ENCODE measurements at regions not wholly inside any gene's neighbourhood (a gene's known extent, or its start where the extent isn't known, plus 50 kb on each side); places are given as distances from the start of the nearest gene placed in this dataset.

- WGBS (ENCODE audit: insufficient coverage, insufficient read length), result no CpG with 5 or more reads among the region's 2 CpGs
- Histone ChIP-seq H3K4me3 (ENCODE audit: low read length) (no peak overlapping the region), H3K36me3 (ENCODE audit: control insufficient read depth, insufficient read depth, low read length) (no peaks in the 10 kb centered on the region), H3K9me3 (ENCODE audit: control insufficient read depth, insufficient read depth, low read length) (no peaks in the 10 kb centered on the region), H3K27ac (ENCODE audit: low read length) (no peak overlapping the region), H3K27me3 (ENCODE audit: control insufficient read depth, insufficient read depth, low read length) (peaks cover 1% of the 10 kb centered on the region; the same call in 1 of the 2 replicates), H3K4me1 (ENCODE audit: control insufficient read depth, insufficient read depth, low read length) (no peaks in the 10 kb centered on the region)
- DNase-seq (ENCODE audit: low read depth, low spot score), result no peak
Measured at GRCh38 chr3:7934362-7934761, 567.3 kb upstream of the LMCD1 start.

- H3K36me3 ChIP-seq (ENCODE audit: control insufficient read depth, insufficient read depth, low read length), result no peaks in the 10 kb centered on the region
- H3K4me3 ChIP-seq (ENCODE audit: low read length), result no peak overlapping the region
- no peak for DNase-seq (ENCODE audit: low read depth, low spot score)
- H3K9me3 ChIP-seq (ENCODE audit: control insufficient read depth, insufficient read depth, low read length), result no peaks in the 10 kb centered on the region
- no peak overlapping the region for H3K27ac ChIP-seq (ENCODE audit: low read length)
- H3K4me1 ChIP-seq (ENCODE audit: control insufficient read depth, insufficient read depth, low read length), result no peaks in the 10 kb centered on the region
- H3K27me3 ChIP-seq (ENCODE audit: control insufficient read depth, insufficient read depth, low read length), result no peaks in the 10 kb centered on the region
Measured at GRCh38 chr3:7947930-7948329, 553.7 kb upstream of the LMCD1 start.

- no peak for DNase-seq (ENCODE audit: low read depth, low spot score)
- WGBS (ENCODE audit: insufficient coverage, insufficient read length), result no CpG with 5 or more reads among the region's 3 CpGs
- H3K27me3 ChIP-seq (ENCODE audit: control insufficient read depth, insufficient read depth, low read length), result no peaks in the 10 kb centered on the region
Measured at GRCh38 chr3:7950890-7951289, 550.7 kb upstream of the LMCD1 start.

GRCh38 chr3:7953449-7954014, 548.1 kb upstream of the LMCD1 start:
- no CpG with 5 or more reads among the region's 1 CpG for WGBS (ENCODE audit: insufficient coverage, insufficient read length)
- no peak overlapping the region for H3K27ac ChIP-seq (ENCODE audit: low read length)
- peak; percentile 4 for DNase-seq (ENCODE audit: low read depth, low spot score)

More at GRCh38 chr3:7950890-7951289, 550.7 kb upstream of the LMCD1 start:
- no peaks in the 10 kb centered on the region for H3K4me1 ChIP-seq (ENCODE audit: control insufficient read depth, insufficient read depth, low read length)
- H3K9me3 ChIP-seq (ENCODE audit: control insufficient read depth, insufficient read depth, low read length), result no peaks in the 10 kb centered on the region
- no peak overlapping the region for H3K27ac ChIP-seq (ENCODE audit: low read length)
- no peak overlapping the region for H3K4me3 ChIP-seq (ENCODE audit: low read length)
- H3K36me3 ChIP-seq (ENCODE audit: control insufficient read depth, insufficient read depth, low read length), result no peaks in the 10 kb centered on the region

GRCh38 chr3:7957024-7957423, 544.6 kb upstream of the LMCD1 start:
- Histone ChIP-seq H3K4me3 (ENCODE audit: low read length) (no peak overlapping the region), H3K27ac (ENCODE audit: low read length) (no peak overlapping the region), H3K9me3 (ENCODE audit: control insufficient read depth, insufficient read depth, low read length) (no peaks in the 10 kb centered on the region), H3K4me1 (ENCODE audit: control insufficient read depth, insufficient read depth, low read length) (no peaks in the 10 kb centered on the region), H3K36me3 (ENCODE audit: control insufficient read depth, insufficient read depth, low read length) (no peaks in the 10 kb centered on the region), H3K27me3 (ENCODE audit: control insufficient read depth, insufficient read depth, low read length) (no peaks in the 10 kb centered on the region)
- WGBS (ENCODE audit: insufficient coverage, insufficient read length), result no CpG with 5 or more reads among the region's 1 CpG
- no peak for DNase-seq (ENCODE audit: low read depth, low spot score)

More at GRCh38 chr3:7953449-7954014, 548.1 kb upstream of the LMCD1 start:
- Histone ChIP-seq H3K36me3 (ENCODE audit: control insufficient read depth, insufficient read depth, low read length) (no peaks in the 10 kb centered on the region), H3K27me3 (ENCODE audit: control insufficient read depth, insufficient read depth, low read length) (no peaks in the 10 kb centered on the region), H3K4me3 (ENCODE audit: low read length) (no peak overlapping the region), H3K9me3 (ENCODE audit: control insufficient read depth, insufficient read depth, low read length) (no peaks in the 10 kb centered on the region), H3K4me1 (ENCODE audit: control insufficient read depth, insufficient read depth, low read length) (no peaks in the 10 kb centered on the region)

GRCh38 chr3:7959094-7959493, 542.5 kb upstream of the LMCD1 start:
- no peaks in the 10 kb centered on the region for H3K36me3 ChIP-seq (ENCODE audit: control insufficient read depth, insufficient read depth, low read length)
- no peaks in the 10 kb centered on the region for H3K27me3 ChIP-seq (ENCODE audit: control insufficient read depth, insufficient read depth, low read length)
- no peaks in the 10 kb centered on the region for H3K4me1 ChIP-seq (ENCODE audit: control insufficient read depth, insufficient read depth, low read length)
- no peaks in the 10 kb centered on the region for H3K9me3 ChIP-seq (ENCODE audit: control insufficient read depth, insufficient read depth, low read length)
- WGBS (ENCODE audit: insufficient coverage, insufficient read length), result no CpG with 5 or more reads among the region's 15 CpGs
- H3K27ac ChIP-seq (ENCODE audit: low read length), result no peak overlapping the region
- no peak for DNase-seq (ENCODE audit: low read depth, low spot score)
- no peak overlapping the region for H3K4me3 ChIP-seq (ENCODE audit: low read length)

- DNase-seq (ENCODE audit: low read depth, low spot score), result no peak
- Histone ChIP-seq H3K27me3 (ENCODE audit: control insufficient read depth, insufficient read depth, low read length) (no peaks in the 10 kb centered on the region), H3K36me3 (ENCODE audit: control insufficient read depth, insufficient read depth, low read length) (no peaks in the 10 kb centered on the region), H3K4me3 (ENCODE audit: low read length) (no peak overlapping the region), H3K9me3 (ENCODE audit: control insufficient read depth, insufficient read depth, low read length) (no peaks in the 10 kb centered on the region), H3K27ac (ENCODE audit: low read length) (no peak overlapping the region), H3K4me1 (ENCODE audit: control insufficient read depth, insufficient read depth, low read length) (no peaks in the 10 kb centered on the region)
- WGBS (ENCODE audit: insufficient coverage, insufficient read length), result no CpG with 5 or more reads among the region's 4 CpGs
Measured at GRCh38 chr3:7960601-7961000, 541.0 kb upstream of the LMCD1 start.

- Histone ChIP-seq H3K9me3 (ENCODE audit: control insufficient read depth, insufficient read depth, low read length) (no peaks in the 10 kb centered on the region), H3K36me3 (ENCODE audit: control insufficient read depth, insufficient read depth, low read length) (no peaks in the 10 kb centered on the region), H3K27ac (ENCODE audit: low read length) (no peak overlapping the region), H3K4me1 (ENCODE audit: control insufficient read depth, insufficient read depth, low read length) (no peaks in the 10 kb centered on the region), H3K4me3 (ENCODE audit: low read length) (no peak overlapping the region), H3K27me3 (ENCODE audit: control insufficient read depth, insufficient read depth, low read length) (no peaks in the 10 kb centered on the region)
- no peak for DNase-seq (ENCODE audit: low read depth, low spot score)
- no CpG with 5 or more reads among the region's 3 CpGs for whole genome bisulfite sequencing (ENCODE audit: insufficient coverage, insufficient read length)
Measured at GRCh38 chr3:7962301-7962700, 539.3 kb upstream of the LMCD1 start.

GRCh38 chr3:7964899-7965298, 536.7 kb upstream of the LMCD1 start:
- Histone ChIP-seq H3K4me3 (ENCODE audit: low read length) (no peak overlapping the region), H3K27ac (ENCODE audit: low read length) (no peak overlapping the region), H3K36me3 (ENCODE audit: control insufficient read depth, insufficient read depth, low read length) (no peaks in the 10 kb centered on the region), H3K27me3 (ENCODE audit: control insufficient read depth, insufficient read depth, low read length) (no peaks in the 10 kb centered on the region), H3K4me1 (ENCODE audit: control insufficient read depth, insufficient read depth, low read length) (no peaks in the 10 kb centered on the region), H3K9me3 (ENCODE audit: control insufficient read depth, insufficient read depth, low read length) (no peaks in the 10 kb centered on the region)
- no CpG with 5 or more reads among the region's 2 CpGs for WGBS (ENCODE audit: insufficient coverage, insufficient read length)
- peak; percentile 9 for DNase-seq (ENCODE audit: low read depth, low spot score)

- Histone ChIP-seq H3K27ac (ENCODE audit: low read length) (no peak overlapping the region), H3K27me3 (ENCODE audit: control insufficient read depth, insufficient read depth, low read length) (no peaks in the 10 kb centered on the region), H3K9me3 (ENCODE audit: control insufficient read depth, insufficient read depth, low read length) (no peaks in the 10 kb centered on the region), H3K4me3 (ENCODE audit: low read length) (no peak overlapping the region), H3K4me1 (ENCODE audit: control insufficient read depth, insufficient read depth, low read length) (no peaks in the 10 kb centered on the region), H3K36me3 (ENCODE audit: control insufficient read depth, insufficient read depth, low read length) (no peaks in the 10 kb centered on the region)
- WGBS (ENCODE audit: insufficient coverage, insufficient read length), result no CpG with 5 or more reads among the region's 1 CpG
- no peak for DNase-seq (ENCODE audit: low read depth, low spot score)
Measured at GRCh38 chr3:7973006-7973405, 528.6 kb upstream of the LMCD1 start.

GRCh38 chr3:7977245-7978086, 524.2 kb upstream of the LMCD1 start:
- no peak for DNase-seq (ENCODE audit: low read depth, low spot score)
- Histone ChIP-seq H3K9me3 (ENCODE audit: control insufficient read depth, insufficient read depth, low read length) (no peaks in the 10 kb centered on the region), H3K4me3 (ENCODE audit: low read length) (no peak overlapping the region), H3K27ac (ENCODE audit: low read length) (no peak overlapping the region), H3K36me3 (ENCODE audit: control insufficient read depth, insufficient read depth, low read length) (no peaks in the 10 kb centered on the region), H3K27me3 (ENCODE audit: control insufficient read depth, insufficient read depth, low read length) (no peaks in the 10 kb centered on the region), H3K4me1 (ENCODE audit: control insufficient read depth, insufficient read depth, low read length) (no peaks in the 10 kb centered on the region)
- WGBS (ENCODE audit: insufficient coverage, insufficient read length), result no CpG with 5 or more reads among the region's 5 CpGs

Measured in iPS DF 6.9 (cell line).